ENCODE measurements at regions not wholly inside any gene's neighbourhood (a gene's known extent, or its start where the extent isn't known, plus 50 kb on each side); places are given as distances from the start of the nearest gene placed in this dataset.
"Not testable (repeated sequence)": the region's sequence is repeated elsewhere in the genome, so short reads cannot be mapped to it uniquely, and the experiment has no call there.

- no peak overlapping the region for H3K4me3 ChIP-seq
These were observed 57.9 kb downstream of the DNAJB9 start for GRCh38 chr7:108627476-108628051.

GRCh38 chr7:108628678-108629077, 59.0 kb downstream of the DNAJB9 start:
- Histone ChIP-seq H3K4me3 (no peak overlapping the region), H3K27ac (no peak overlapping the region)

More at GRCh38 chr7:108627476-108628051, 57.9 kb downstream of the DNAJB9 start:
- no peak overlapping the region for H3K27ac ChIP-seq

- H3K27ac ChIP-seq, result peak overlapping the region in 1 of 21 experiments; percentile 14
- no peak overlapping the region for H3K4me3 ChIP-seq
These were observed 60.2 kb downstream of the DNAJB9 start for GRCh38 chr7:108629651-108630400.

GRCh38 chr7:108634036-108634435, 64.4 kb downstream of the DNAJB9 start:
- H3K4me3 ChIP-seq, result no peak overlapping the region
- H3K27ac ChIP-seq, result no peak overlapping the region

- H3K4me3 ChIP-seq, result no peak overlapping the region
These were observed 64.9 kb downstream of the DNAJB9 start for GRCh38 chr7:108634535-108634934.

GRCh38 chr7:108637049-108637621, 67.5 kb downstream of the DNAJB9 start:
- no peak overlapping the region for H3K4me3 ChIP-seq
- no peak overlapping the region for H3K27ac ChIP-seq

More at GRCh38 chr7:108634535-108634934, 64.9 kb downstream of the DNAJB9 start:
- H3K27ac ChIP-seq, result no peak overlapping the region

GRCh38 chr7:108642126-108642525, 72.5 kb downstream of the DNAJB9 start:
- Histone ChIP-seq H3K4me3 (no peak overlapping the region), H3K27ac (no peak overlapping the region)

- no peak overlapping the region for H3K4me3 ChIP-seq
- no peak overlapping the region for H3K27ac ChIP-seq
These were observed 73.5 kb downstream of the DNAJB9 start for GRCh38 chr7:108643136-108643535.

GRCh38 chr7:108648989-108649388, 79.3 kb downstream of the DNAJB9 start:
- H3K4me3 ChIP-seq, result no peak overlapping the region
- H3K27ac ChIP-seq, result no peak overlapping the region

GRCh38 chr7:108650467-108650866, 80.8 kb downstream of the DNAJB9 start:
- Histone ChIP-seq H3K4me3 (no peak overlapping the region), H3K27ac (no peak overlapping the region)

- no peak overlapping the region for H3K4me3 ChIP-seq
- no peak overlapping the region for H3K27ac ChIP-seq
These were observed 83.2 kb downstream of the DNAJB9 start for GRCh38 chr7:108652886-108653285.

- no peak overlapping the region for H3K27ac ChIP-seq
These were observed 83.9 kb downstream of the DNAJB9 start for GRCh38 chr7:108653526-108653925.

GRCh38 chr7:108657140-108657726, 87.6 kb downstream of the DNAJB9 start:
- H3K27ac ChIP-seq, H3K4me3 ChIP-seq: not testable (repeated sequence)

More at GRCh38 chr7:108653526-108653925, 83.9 kb downstream of the DNAJB9 start:
- no peak overlapping the region for H3K4me3 ChIP-seq

GRCh38 chr7:108659261-108659660, 89.6 kb downstream of the DNAJB9 start:
- Histone ChIP-seq H3K27ac (no peak overlapping the region), H3K4me3 (no peak overlapping the region)

- Histone ChIP-seq H3K27ac (no peak overlapping the region), H3K4me3 (no peak overlapping the region)
These were observed 90.2 kb downstream of the DNAJB9 start for GRCh38 chr7:108659867-108660266.

- no peak overlapping the region for H3K27ac ChIP-seq
These were observed 90.8 kb downstream of the DNAJB9 start for GRCh38 chr7:108660465-108660864.

GRCh38 chr7:108662783-108663362, 93.2 kb downstream of the DNAJB9 start:
- H3K4me3 ChIP-seq, result no peak overlapping the region
- H3K27ac ChIP-seq, result no peak overlapping the region

More at GRCh38 chr7:108660465-108660864, 90.8 kb downstream of the DNAJB9 start:
- no peak overlapping the region for H3K4me3 ChIP-seq

- Histone ChIP-seq H3K4me3 (no peak overlapping the region), H3K27ac (no peak overlapping the region)
These were observed 94.0 kb downstream of the DNAJB9 start for GRCh38 chr7:108663701-108664100.

GRCh38 chr7:108667216-108667615, 97.5 kb downstream of the DNAJB9 start:
- no peak overlapping the region for H3K27ac ChIP-seq
- H3K4me3 ChIP-seq, result no peak overlapping the region

- Histone ChIP-seq H3K4me3 (no peak overlapping the region), H3K27ac (no peak overlapping the region)
These were observed 100.3 kb downstream of the DNAJB9 start for GRCh38 chr7:108669958-108670357.
